Osteocyte (in vitro differentiated cells): ENCODE measurements at regions not wholly inside any gene's neighbourhood (a gene's known extent, or its start where the extent isn't known, plus 50 kb on each side); places are given as distances from the start of the nearest gene placed in this dataset.

ENCODE experiments used
- DNase-seq: peaks from one replicate; pipeline ENCODE4 v3.0.0; 2021; ENCODE audit warnings: mixed read lengths; ENCODE audit not compliant: unreplicated experiment; ENCODE audit errors: extremely low spot score
- H3K27ac Mint-ChIP-seq: one replicate; pipeline ENCODE4 v1.8.0; 2021; ENCODE audit warnings: mild to moderate bottlenecking, mixed read lengths; ENCODE audit not compliant: unreplicated experiment
- H3K27me3 Mint-ChIP-seq: one replicate; pipeline ENCODE4 v1.8.0; 2021; ENCODE audit warnings: mixed read lengths; ENCODE audit not compliant: unreplicated experiment
- H3K36me3 Mint-ChIP-seq: one replicate; pipeline ENCODE4 v1.8.0; 2021; ENCODE audit warnings: mixed read lengths; ENCODE audit not compliant: unreplicated experiment
- H3K4me1 Mint-ChIP-seq: one replicate; pipeline ENCODE4 v1.8.0; 2021; ENCODE audit warnings: mixed read lengths; ENCODE audit not compliant: unreplicated experiment
- H3K4me3 Mint-ChIP-seq: one replicate; pipeline ENCODE4 v1.8.0; 2021; ENCODE audit warnings: mild to moderate bottlenecking, moderate library complexity, mixed read lengths; ENCODE audit not compliant: unreplicated experiment
- H3K9me3 Mint-ChIP-seq: one replicate; pipeline ENCODE4 v1.8.0; 2021; ENCODE audit warnings: mixed read lengths; ENCODE audit not compliant: unreplicated experiment
- TF ChIP-seq, protein P1 (sequence below): fragments of 200-600 bp; sonication (generic); IDR thresholded peaks from 2 replicates; pipeline ENCODE4 v1.5.0; 2021; ENCODE audit warnings: antibody characterized with exemption, mild to moderate bottlenecking, moderate library complexity

GRCh38 chr10:129388435-129388834 lies 78.6 kb upstream of the MGMT start:
- Mint-ChIP-seq H3K27ac (no peak overlapping the region), H3K36me3 (no peaks in the 10 kb centered on the region), H3K9me3 (peaks cover 25% of the 10 kb centered on the region), H3K27me3 (no peaks in the 10 kb centered on the region), H3K4me1 (no peaks in the 10 kb centered on the region), H3K4me3 (no peak overlapping the region)
- TF ChIP-seq, protein P1, sequence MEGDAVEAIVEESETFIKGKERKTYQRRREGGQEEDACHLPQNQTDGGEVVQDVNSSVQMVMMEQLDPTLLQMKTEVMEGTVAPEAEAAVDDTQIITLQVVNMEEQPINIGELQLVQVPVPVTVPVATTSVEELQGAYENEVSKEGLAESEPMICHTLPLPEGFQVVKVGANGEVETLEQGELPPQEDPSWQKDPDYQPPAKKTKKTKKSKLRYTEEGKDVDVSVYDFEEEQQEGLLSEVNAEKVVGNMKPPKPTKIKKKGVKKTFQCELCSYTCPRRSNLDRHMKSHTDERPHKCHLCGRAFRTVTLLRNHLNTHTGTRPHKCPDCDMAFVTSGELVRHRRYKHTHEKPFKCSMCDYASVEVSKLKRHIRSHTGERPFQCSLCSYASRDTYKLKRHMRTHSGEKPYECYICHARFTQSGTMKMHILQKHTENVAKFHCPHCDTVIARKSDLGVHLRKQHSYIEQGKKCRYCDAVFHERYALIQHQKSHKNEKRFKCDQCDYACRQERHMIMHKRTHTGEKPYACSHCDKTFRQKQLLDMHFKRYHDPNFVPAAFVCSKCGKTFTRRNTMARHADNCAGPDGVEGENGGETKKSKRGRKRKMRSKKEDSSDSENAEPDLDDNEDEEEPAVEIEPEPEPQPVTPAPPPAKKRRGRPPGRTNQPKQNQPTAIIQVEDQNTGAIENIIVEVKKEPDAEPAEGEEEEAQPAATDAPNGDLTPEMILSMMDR: no peak
- DNase-seq: no peak

GRCh38 chr10:129389194-129389593 lies 77.8 kb upstream of the MGMT start:
- H3K9me3 Mint-ChIP-seq: peaks cover 23% of the 10 kb centered on the region
- H3K36me3 Mint-ChIP-seq: no peaks in the 10 kb centered on the region
- no peak overlapping the region for H3K27ac Mint-ChIP-seq
- no peak for DNase-seq
- H3K4me3 Mint-ChIP-seq: no peak overlapping the region
- no peaks in the 10 kb centered on the region for H3K4me1 Mint-ChIP-seq
- H3K27me3 Mint-ChIP-seq: no peaks in the 10 kb centered on the region
- TF ChIP-seq, protein P1: no peak

DNA sequence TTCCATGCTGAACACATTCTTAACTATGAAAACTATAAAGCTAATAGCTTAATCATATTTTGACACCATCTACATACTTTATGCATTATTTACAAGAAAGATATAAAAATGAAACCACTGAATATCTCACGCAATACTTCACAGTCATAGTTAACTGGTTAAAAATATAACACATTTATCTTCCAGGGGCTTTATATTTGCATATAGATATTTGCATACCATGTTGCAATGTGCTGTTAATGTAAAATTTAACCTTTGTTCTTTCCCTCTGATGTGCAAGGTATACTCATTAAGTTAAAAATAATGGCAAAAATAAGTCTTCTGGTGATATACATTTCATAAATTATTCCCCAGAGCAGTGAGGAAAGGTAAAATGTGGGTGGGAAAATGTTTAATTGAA lies 76.9 kb upstream of the MGMT start:
- no peak overlapping the region for H3K4me3 Mint-ChIP-seq
- DNase-seq: no peak
- TF ChIP-seq, protein P1: no peak
- H3K9me3 Mint-ChIP-seq: peaks cover 20% of the 10 kb centered on the region
- no peaks in the 10 kb centered on the region for H3K4me1 Mint-ChIP-seq
- no peak overlapping the region for H3K27ac Mint-ChIP-seq
- H3K36me3 Mint-ChIP-seq: no peaks in the 10 kb centered on the region
- no peaks in the 10 kb centered on the region for H3K27me3 Mint-ChIP-seq

- peaks cover 16% of the 10 kb centered on the region for H3K9me3 Mint-ChIP-seq
- no peaks in the 10 kb centered on the region for H3K36me3 Mint-ChIP-seq
Measured at GRCh38 chr10:129390726-129391125, 76.3 kb upstream of the MGMT start.

DNA sequence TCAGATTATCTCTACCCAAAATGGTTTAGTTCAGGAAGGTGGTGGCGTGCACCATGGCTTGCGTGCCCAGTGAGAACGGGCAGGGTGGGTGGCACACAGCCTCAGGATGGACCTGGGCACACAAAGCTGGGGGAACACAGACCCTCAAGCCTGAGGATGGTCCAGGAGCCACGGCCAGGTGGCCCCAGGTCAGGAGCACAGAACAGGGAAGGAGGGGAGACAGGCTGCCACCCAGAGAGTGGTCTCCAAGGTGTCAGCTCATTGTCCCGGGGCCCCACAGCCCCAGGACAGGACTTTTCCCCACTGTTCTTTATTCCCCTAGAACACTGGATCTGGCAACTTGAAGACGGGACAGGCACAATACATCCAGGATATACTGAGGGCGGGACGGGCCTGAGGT lies 75.6 kb upstream of the MGMT start:
- peaks cover 16% of the 10 kb centered on the region for H3K9me3 Mint-ChIP-seq
- no peak for DNase-seq
- H3K27ac Mint-ChIP-seq: no peak overlapping the region
- H3K4me3 Mint-ChIP-seq: no peak overlapping the region
- no peaks in the 10 kb centered on the region for H3K27me3 Mint-ChIP-seq
- no peaks in the 10 kb centered on the region for H3K4me1 Mint-ChIP-seq
- TF ChIP-seq, protein P1: no peak
- no peaks in the 10 kb centered on the region for H3K36me3 Mint-ChIP-seq

More at GRCh38 chr10:129390726-129391125, 76.3 kb upstream of the MGMT start:
- Mint-ChIP-seq H3K4me1 (no peaks in the 10 kb centered on the region), H3K27me3 (no peaks in the 10 kb centered on the region), H3K27ac (no peak overlapping the region), H3K4me3 (no peak overlapping the region)
- DNase-seq: no peak
- TF ChIP-seq, protein P1: no peak
